Eye (tissue), 1 donor: ENCODE measurements at regions not wholly inside any gene's neighbourhood (a gene's known extent, or its start where the extent isn't known, plus 50 kb on each side); places are given as distances from the start of the nearest gene placed in this dataset.

Source experiments
- DNase-seq: peaks from one replicate; pipeline ENCODE4 v3.0.0-alpha.2; 2015

- DNase-seq: no peak
Observed at GRCh38 chr11:70486731-70487130, 88.4 kb downstream of the CTTN start.

GRCh38 chr11:70487160-70487559 lies 88.8 kb downstream of the CTTN start:
- no peak for DNase-seq

GRCh38 chr11:70487756-70488155 lies 89.4 kb downstream of the CTTN start:
- no peak for DNase-seq

GRCh38 chr11:70488171-70488703 lies 89.9 kb downstream of the CTTN start:
- DNase-seq: no peak

- no peak for DNase-seq
Observed at GRCh38 chr11:70489276-70489675, 90.9 kb downstream of the CTTN start.

- DNase-seq: no peak
Observed at GRCh38 chr11:70490208-70490607, 91.9 kb downstream of the CTTN start.

GRCh38 chr11:70490723-70491558 lies 92.6 kb downstream of the CTTN start:
- DNase-seq: no peak

GRCh38 chr11:70491696-70492472 lies 93.6 kb downstream of the CTTN start:
- no peak for DNase-seq

GRCh38 chr11:70493089-70493474 lies 94.8 kb downstream of the CTTN start:
- DNase-seq: no peak

- DNase-seq: no peak
Observed at GRCh38 chr11:70493891-70494290, 95.6 kb downstream of the CTTN start.

GRCh38 chr11:70494559-70495350 lies 96.4 kb downstream of the CTTN start:
- DNase-seq: no peak

- no peak for DNase-seq
Observed at GRCh38 chr11:70495351-70496310, 97.3 kb downstream of the CTTN start.

GRCh38 chr11:70496591-70497535 lies 98.5 kb downstream of the CTTN start:
- no peak for DNase-seq

- peak; percentile 17 for DNase-seq
Observed at GRCh38 chr11:70497536-70498075, 99.3 kb downstream of the CTTN start.

GRCh38 chr11:70498171-70498571 lies 99.8 kb downstream of the CTTN start:
- peak; percentile 32 for DNase-seq

GRCh38 chr11:70498976-70499801 lies 100.9 kb downstream of the CTTN start:
- DNase-seq: no peak

GRCh38 chr11:70500076-70500847 lies 101.9 kb downstream of the CTTN start:
- DNase-seq: peak; percentile 59
